ENCODE measurements at regions not wholly inside any gene's neighbourhood (a gene's known extent, or its start where the extent isn't known, plus 50 kb on each side); places are given as distances from the start of the nearest gene placed in this dataset.
"Not testable (repeated sequence)": the region's sequence is repeated elsewhere in the genome, so short reads cannot be mapped to it uniquely, and the experiment has no call there.

GRCh38 chr2:105486762-105487141 is 87.9 kb upstream of the FHL2 start (continued):
- TF ChIP-seq STAT6 (CRISPR knock-in tag; conservative IDR thresholded peaks at IDR 0.05; ENCODE audit: low read depth) = no peak
- no peak for TF ChIP-seq ZNF232 (CRISPR knock-in tag; IDR thresholded peaks at IDR 0.05)
- no peak for TF ChIP-seq JUN (CRISPR knock-in tag; IDR thresholded peaks at IDR 0.05)

GRCh38 chr2:105478670-105479069 is 79.8 kb upstream of the FHL2 start:
- POLR2A ChIA-PET = no interaction called here
- H3K4me1 Mint-ChIP-seq = no peaks in the 10 kb centered on the region
- TF ChIP-seq ZNF425 (CRISPR knock-in tag; conservative IDR thresholded peaks at IDR 0.05) (no peak), FOXJ3 (CRISPR knock-in tag; IDR thresholded peaks at IDR 0.05; ENCODE audit: borderline replicate concordance) (no peak), RELA (CRISPR knock-in tag; IDR thresholded peaks at IDR 0.05; ENCODE audit: borderline replicate concordance) (no peak), ZNF138 (CRISPR knock-in tag; conservative IDR thresholded peaks at IDR 0.05) (no peak), NFYB (CRISPR knock-in tag; conservative IDR thresholded peaks at IDR 0.05; ENCODE audit: low read depth) (no peak), GABPB1 (CRISPR knock-in tag; IDR thresholded peaks at IDR 0.05) (no peak), CBFB (CRISPR knock-in tag; IDR thresholded peaks at IDR 0.05; ENCODE audit: low read depth) (no peak), ZMAT4 (CRISPR knock-in tag; IDR thresholded peaks at IDR 0.05) (no peak), ATF3 (CRISPR knock-in tag; conservative IDR thresholded peaks at IDR 0.05) (no peak), ZNF121 (CRISPR knock-in tag; IDR thresholded peaks at IDR 0.05) (no peak), NR2C2 (CRISPR knock-in tag; IDR thresholded peaks at IDR 0.05) (no peak), ZNF219 (CRISPR knock-in tag; IDR thresholded peaks at IDR 0.05; ENCODE audit: borderline replicate concordance) (no peak), SP1 (CRISPR knock-in tag; conservative IDR thresholded peaks at IDR 0.05) (no peak), TEAD4 (CRISPR knock-in tag; IDR thresholded peaks at IDR 0.05) (no peak), MYBL2 (CRISPR knock-in tag; IDR thresholded peaks at IDR 0.05) (no peak), ZNF232 (CRISPR knock-in tag; IDR thresholded peaks at IDR 0.05) (no peak)
- no peak overlapping the region for H3K4me3 Mint-ChIP-seq
- no peaks in the 10 kb centered on the region for H3K27me3 Mint-ChIP-seq (ENCODE audit: low read depth)
- DNase-seq (ENCODE audit: low spot score) = no peak
- CTCF ChIA-PET = no interaction called here
- no peaks in the 10 kb centered on the region for H3K9me3 Mint-ChIP-seq
- no peak for ATAC-seq
- H3K27ac Mint-ChIP-seq = no peak overlapping the region
- H3K36me3 Mint-ChIP-seq = no peaks in the 10 kb centered on the region

GRCh38 chr2:105477050-105477620 is 78.3 kb upstream of the FHL2 start:
- POLR2A ChIA-PET = interaction anchor here (0.6 kb wide), 1 partner anchor 957 kb away, joined by 3 read pairs; no protein-coding TSS in a partner anchor
- CTCF ChIA-PET; H3K36me3 Mint-ChIP-seq; H3K4me1 Mint-ChIP-seq; H3K9me3 Mint-ChIP-seq; DNase-seq (ENCODE audit: low spot score); H3K27me3 Mint-ChIP-seq (ENCODE audit: low read depth); ATAC-seq; H3K4me3 Mint-ChIP-seq; H3K27ac Mint-ChIP-seq: not testable (repeated sequence)

Data from WTC11 (cell line).